Smooth muscle cell (in vitro differentiated cells): ENCODE measurements at regions not wholly inside any gene's neighbourhood (a gene's known extent, or its start where the extent isn't known, plus 50 kb on each side); places are given as distances from the start of the nearest gene placed in this dataset.

Source experiments
- DNase-seq: peaks from one replicate; lab custom pipeline; 2025; ENCODE audit not compliant: unreplicated experiment; lab: John Stamatoyannopoulos, UW
- H2AFZ ChIP-seq: fragments of 200-600 bp; sonication (generic); 2 replicates; pipeline ENCODE4 v1.6.0; 2016; ENCODE audit warnings: antibody characterized with exemption, low read depth, mild to moderate bottlenecking
- H3F3A ChIP-seq: fragments of 200-600 bp; sonication (generic); 2 replicates; pipeline ENCODE4 v1.6.0; 2017; ENCODE audit warnings: antibody characterized with exemption, low read depth
- H3K27ac ChIP-seq: fragments of 200-600 bp; sonication (generic); 2 replicates; pipeline ENCODE4 v1.5.1; 2016; ENCODE audit warnings: low read depth, mild to moderate bottlenecking
- H3K27me3 ChIP-seq: fragments of 200-600 bp; sonication (generic); 2 replicates; pipeline ENCODE4 v1.6.1; 2016; ENCODE audit warnings: low read depth, mild to moderate bottlenecking
- H3K36me3 ChIP-seq: fragments of 200-600 bp; sonication (generic); 2 replicates; pipeline ENCODE4 v1.5.1; 2016; ENCODE audit warnings: low read depth
- H3K4me1 ChIP-seq: fragments of 200-600 bp; sonication (generic); 2 replicates; pipeline ENCODE4 v1.5.1; 2016; ENCODE audit warnings: low read depth
- H3K4me2 ChIP-seq: fragments of 200-600 bp; sonication (generic); 2 replicates; pipeline ENCODE4 v1.6.0; 2016; ENCODE audit warnings: mild to moderate bottlenecking
- H3K4me3 ChIP-seq: fragments of 200-600 bp; sonication (generic); 2 replicates; pipeline ENCODE4 v1.5.1; 2016; ENCODE audit warnings: mild to moderate bottlenecking
- H3K79me2 ChIP-seq: fragments of 200-600 bp; sonication (generic); 2 replicates; pipeline ENCODE4 v1.6.0; 2016; ENCODE audit warnings: low read depth, mild to moderate bottlenecking
- H3K9ac ChIP-seq: fragments of 200-600 bp; sonication (generic); 2 replicates; pipeline ENCODE4 v1.6.0; 2016; ENCODE audit warnings: low read depth
- H3K9me3 ChIP-seq: fragments of 200-600 bp; sonication (generic); replicated peaks from 2 replicates; pipeline ENCODE4 v1.5.1; 2016; ENCODE audit warnings: low read depth
- H4K20me1 ChIP-seq: fragments of 200-600 bp; sonication (generic); 2 replicates; pipeline ENCODE4 v1.6.0; 2016; ENCODE audit warnings: low read depth
- WGBS: methylation state at CpG from one replicate; pipeline ENCODE4 v1.1.7; 2016; ENCODE audit warnings: low lambda C conversion rate; 5-methylcytosine and 5-hydroxymethylcytosine counted together
- TF ChIP-seq, protein P1 (sequence below): fragments of 200-600 bp; sonication (generic); IDR thresholded peaks from 2 replicates; pipeline ENCODE4 v1.5.1; 2017; ENCODE audit warnings: borderline replicate concordance, mild to moderate bottlenecking, antibody characterized with exemption; ENCODE audit not compliant: insufficient read depth, poor library complexity, severe bottlenecking

DNA sequence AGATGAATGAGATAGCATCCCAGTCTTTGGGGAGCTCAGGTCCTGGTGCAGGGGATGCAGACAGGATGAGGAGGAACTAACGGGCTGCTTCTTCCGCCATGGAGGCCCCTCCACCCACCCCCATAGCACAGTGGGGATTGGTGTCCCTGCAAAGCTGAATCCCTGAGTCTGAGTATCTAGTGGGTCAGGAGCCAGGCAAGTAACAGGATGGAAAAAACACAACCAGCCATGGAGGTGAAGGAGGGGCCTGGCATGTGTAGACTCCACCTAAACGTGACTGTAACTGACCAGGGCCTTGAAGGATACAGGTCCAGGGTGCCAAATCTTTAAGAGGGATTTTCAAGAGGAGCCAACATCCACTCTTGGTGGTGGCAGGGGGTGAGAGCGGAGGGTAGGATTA is 327.8 kb upstream of the MSX2 start:
- H2AFZ ChIP-seq: no peak overlapping the region
- H3K4me1 ChIP-seq: no peaks in the 10 kb centered on the region
- no peak overlapping the region for H3K9ac ChIP-seq
- H3K27ac ChIP-seq: no peak overlapping the region
- H3K79me2 ChIP-seq: no peaks in the 10 kb centered on the region
- DNase-seq: no peak
- no peaks in the 10 kb centered on the region for H3K9me3 ChIP-seq
- H3K27me3 ChIP-seq: no peaks in the 10 kb centered on the region
- no peaks in the 10 kb centered on the region for H4K20me1 ChIP-seq
- H3K4me3 ChIP-seq: no peak overlapping the region
- H3F3A ChIP-seq: no peaks in the 10 kb centered on the region
- TF ChIP-seq, protein P1, sequence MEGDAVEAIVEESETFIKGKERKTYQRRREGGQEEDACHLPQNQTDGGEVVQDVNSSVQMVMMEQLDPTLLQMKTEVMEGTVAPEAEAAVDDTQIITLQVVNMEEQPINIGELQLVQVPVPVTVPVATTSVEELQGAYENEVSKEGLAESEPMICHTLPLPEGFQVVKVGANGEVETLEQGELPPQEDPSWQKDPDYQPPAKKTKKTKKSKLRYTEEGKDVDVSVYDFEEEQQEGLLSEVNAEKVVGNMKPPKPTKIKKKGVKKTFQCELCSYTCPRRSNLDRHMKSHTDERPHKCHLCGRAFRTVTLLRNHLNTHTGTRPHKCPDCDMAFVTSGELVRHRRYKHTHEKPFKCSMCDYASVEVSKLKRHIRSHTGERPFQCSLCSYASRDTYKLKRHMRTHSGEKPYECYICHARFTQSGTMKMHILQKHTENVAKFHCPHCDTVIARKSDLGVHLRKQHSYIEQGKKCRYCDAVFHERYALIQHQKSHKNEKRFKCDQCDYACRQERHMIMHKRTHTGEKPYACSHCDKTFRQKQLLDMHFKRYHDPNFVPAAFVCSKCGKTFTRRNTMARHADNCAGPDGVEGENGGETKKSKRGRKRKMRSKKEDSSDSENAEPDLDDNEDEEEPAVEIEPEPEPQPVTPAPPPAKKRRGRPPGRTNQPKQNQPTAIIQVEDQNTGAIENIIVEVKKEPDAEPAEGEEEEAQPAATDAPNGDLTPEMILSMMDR: no peak
- H3K36me3 ChIP-seq: no peaks in the 10 kb centered on the region
- H3K4me2 ChIP-seq: no peak overlapping the region
- 71% methylated on average over 4 of the region's 4 CpGs for WGBS

DNA sequence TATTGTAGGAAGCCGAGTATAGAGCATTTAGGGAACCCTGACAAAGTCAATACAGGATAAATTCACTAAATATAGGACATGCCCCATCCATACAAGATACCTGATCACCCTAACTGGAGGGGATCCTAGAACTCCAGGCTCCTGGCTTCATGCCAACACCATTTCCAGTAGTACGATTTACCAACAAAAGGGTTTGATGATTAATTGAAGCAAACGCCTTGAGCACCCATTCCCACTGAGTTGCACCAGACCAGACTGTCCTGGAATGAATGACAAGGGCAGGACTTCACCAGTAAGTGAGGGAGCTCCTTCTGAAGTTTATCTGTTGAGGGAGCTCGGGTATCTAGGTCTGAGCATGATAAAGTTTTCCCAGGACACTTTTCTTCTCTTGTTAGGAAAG is 327.2 kb upstream of the MSX2 start:
- Histone ChIP-seq H2AFZ (no peak overlapping the region), H3F3A (no peaks in the 10 kb centered on the region), H3K36me3 (no peaks in the 10 kb centered on the region), H3K4me1 (no peaks in the 10 kb centered on the region), H3K4me3 (no peak overlapping the region), H3K4me2 (no peak overlapping the region), H4K20me1 (no peaks in the 10 kb centered on the region), H3K79me2 (no peaks in the 10 kb centered on the region), H3K9ac (no peak overlapping the region), H3K27ac (no peak overlapping the region), H3K9me3 (no peaks in the 10 kb centered on the region), H3K27me3 (no peaks in the 10 kb centered on the region)
- TF ChIP-seq, protein P1: no peak
- DNase-seq: no peak
- 78% methylated on average over 4 of the region's 4 CpGs for WGBS

DNA sequence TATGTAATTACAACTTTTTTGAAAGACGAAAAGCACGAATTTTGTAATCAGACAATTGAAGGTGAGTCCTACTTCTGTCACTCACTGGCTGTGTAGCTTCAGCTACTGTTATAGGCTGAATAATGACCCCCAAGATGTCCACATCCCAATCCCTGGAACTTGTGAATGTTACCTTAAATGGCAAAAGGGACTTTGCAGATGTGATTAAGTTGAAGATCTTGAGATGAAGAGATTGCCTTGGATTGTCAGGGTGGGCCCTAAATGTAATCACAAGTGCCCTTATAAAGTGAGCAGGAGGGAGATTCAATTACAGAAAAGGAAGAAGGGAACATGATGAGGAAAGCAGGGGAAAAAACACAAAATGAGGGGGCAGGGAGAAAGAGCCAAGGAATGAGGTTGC is 326.2 kb upstream of the MSX2 start:
- no peak overlapping the region for H3K9ac ChIP-seq
- H3K27me3 ChIP-seq: no peaks in the 10 kb centered on the region
- no peak overlapping the region for H3K27ac ChIP-seq
- H4K20me1 ChIP-seq: no peaks in the 10 kb centered on the region
- no peaks in the 10 kb centered on the region for H3K36me3 ChIP-seq
- TF ChIP-seq, protein P1: no peak
- H3F3A ChIP-seq: no peaks in the 10 kb centered on the region
- H3K4me3 ChIP-seq: no peak overlapping the region
- DNase-seq: no peak
- no peak overlapping the region for H3K4me2 ChIP-seq
- H3K9me3 ChIP-seq: no peaks in the 10 kb centered on the region
- H3K4me1 ChIP-seq: no peaks in the 10 kb centered on the region
- no peaks in the 10 kb centered on the region for H3K79me2 ChIP-seq
- no peak overlapping the region for H2AFZ ChIP-seq
- WGBS: 93% methylated on average over 2 of the region's 2 CpGs

DNA sequence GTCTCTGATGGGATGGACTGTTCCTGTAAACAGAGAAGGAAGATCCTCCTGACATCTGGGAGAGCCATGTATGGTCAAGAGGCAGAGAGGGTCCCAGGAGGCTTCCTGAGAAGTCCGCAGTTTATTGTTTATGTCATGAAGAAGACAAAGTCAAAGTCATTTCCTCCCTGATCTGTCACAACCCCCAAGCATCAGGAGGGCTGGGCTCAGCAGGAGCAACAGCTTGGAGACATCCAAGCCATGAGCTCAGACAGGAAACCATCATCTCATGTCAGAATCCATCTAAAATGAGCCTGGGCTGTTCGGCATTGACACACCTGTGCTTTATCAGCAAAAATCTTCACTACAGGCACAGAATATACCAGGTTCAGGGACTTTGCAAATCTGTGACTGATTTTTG is 325.0 kb upstream of the MSX2 start:
- Histone ChIP-seq H3K27ac (no peak overlapping the region), H4K20me1 (no peaks in the 10 kb centered on the region), H3K79me2 (no peaks in the 10 kb centered on the region), H3K27me3 (no peaks in the 10 kb centered on the region), H3K4me2 (no peak overlapping the region), H3F3A (no peaks in the 10 kb centered on the region), H3K9ac (no peak overlapping the region), H2AFZ (no peak overlapping the region), H3K4me1 (no peaks in the 10 kb centered on the region), H3K9me3 (no peaks in the 10 kb centered on the region), H3K36me3 (no peaks in the 10 kb centered on the region), H3K4me3 (no peak overlapping the region)
- TF ChIP-seq, protein P1: no peak
- no peak for DNase-seq
- 48% methylated on average over 2 of the region's 2 CpGs for WGBS
